CD8-positive, alpha-beta memory T cell (primary cell): ENCODE measurements at regions not wholly inside any gene's neighbourhood (a gene's known extent, or its start where the extent isn't known, plus 50 kb on each side); places are given as distances from the start of the nearest gene placed in this dataset.

ENCODE experiments used
- CTCF ChIA-PET: fragments of 350-600 bp; sonication (Branson Sonifier 250); formaldehyde crosslinking; loops from one replicate; lab custom pipeline; 2021; ENCODE audit warnings: antibody characterized with exemption; lab: Charles Lee
- POLR2A ChIA-PET: fragments of 350-600 bp; sonication (Branson Sonifier 250); formaldehyde crosslinking; loops from one replicate; lab custom pipeline; 2021; ENCODE audit warnings: antibody characterized with exemption; lab: Charles Lee
- DNase-seq, 5 donors: peaks; one replicate each; pipeline versions ENCODE4 v3.0.0 to v3.0.0-alpha.2; 2020 to 2022; ENCODE audit warnings: mixed read lengths in 1 of 5
- H3K27ac ChIP-seq: one replicate; pipeline ENCODE4 v1.7.0; 2013; ENCODE audit warnings: low read depth, mild to moderate bottlenecking, low read length, moderate library complexity
- H3K27me3 ChIP-seq: 2 replicates; pipeline ENCODE4 v1.7.0; 2013; ENCODE audit warnings: low read length, mild to moderate bottlenecking; ENCODE audit not compliant: insufficient read depth, poor library complexity, severe bottlenecking
- H3K36me3 ChIP-seq: 2 replicates; pipeline ENCODE4 v1.7.0; 2013; ENCODE audit warnings: mild to moderate bottlenecking, low read length, moderate library complexity; ENCODE audit not compliant: insufficient read depth
- H3K4me1 ChIP-seq: 2 replicates; pipeline ENCODE4 v1.7.0; 2013; ENCODE audit warnings: mild to moderate bottlenecking, low read length, moderate library complexity; ENCODE audit not compliant: insufficient read depth
- H3K4me3 ChIP-seq: 2 replicates; pipeline ENCODE4 v1.7.0; 2013; ENCODE audit warnings: mild to moderate bottlenecking, low read length
- H3K9me3 ChIP-seq: 2 replicates; pipeline ENCODE4 v1.7.0; 2013; ENCODE audit warnings: mild to moderate bottlenecking, low read length
- H3K27ac Mint-ChIP-seq, 8 donors: one replicate each; pipeline ENCODE4 v1.8.0; 2020 to 2021; ENCODE audit warnings: mixed read lengths in 8 of 8, mild to moderate bottlenecking in 6 of 8, inconsistent platforms in 3 of 8, moderate library complexity in 3 of 8
- H3K27me3 Mint-ChIP-seq, 2 donors: one replicate each; pipeline ENCODE4 v1.8.0; 2020 to 2021; ENCODE audit warnings: mixed read lengths in 2 of 2, mild to moderate bottlenecking in 1 of 2, moderate library complexity in 1 of 2
- H3K36me3 Mint-ChIP-seq, 3 donors: one replicate each; pipeline ENCODE4 v1.8.0; 2020 to 2021; ENCODE audit warnings: mixed read lengths in 3 of 3, inconsistent platforms in 1 of 3, mild to moderate bottlenecking in 1 of 3
- H3K4me1 Mint-ChIP-seq, 3 donors: one replicate each; pipeline ENCODE4 v1.8.0; 2020 to 2021; ENCODE audit warnings: mixed read lengths in 3 of 3, inconsistent platforms in 1 of 3, mild to moderate bottlenecking in 1 of 3
- H3K4me3 Mint-ChIP-seq, 7 donors: one replicate each; pipeline ENCODE4 v1.8.0; 2020 to 2021; ENCODE audit warnings: mixed read lengths in 7 of 7, mild to moderate bottlenecking in 6 of 7, moderate library complexity in 4 of 7, inconsistent platforms in 2 of 7
- H3K9me3 Mint-ChIP-seq, 5 donors: one replicate each; pipeline ENCODE4 v1.8.0; 2020 to 2022; ENCODE audit warnings: mixed read lengths in 5 of 5, mild to moderate bottlenecking in 3 of 5, moderate library complexity in 2 of 5, inconsistent platforms in 1 of 5

DNA sequence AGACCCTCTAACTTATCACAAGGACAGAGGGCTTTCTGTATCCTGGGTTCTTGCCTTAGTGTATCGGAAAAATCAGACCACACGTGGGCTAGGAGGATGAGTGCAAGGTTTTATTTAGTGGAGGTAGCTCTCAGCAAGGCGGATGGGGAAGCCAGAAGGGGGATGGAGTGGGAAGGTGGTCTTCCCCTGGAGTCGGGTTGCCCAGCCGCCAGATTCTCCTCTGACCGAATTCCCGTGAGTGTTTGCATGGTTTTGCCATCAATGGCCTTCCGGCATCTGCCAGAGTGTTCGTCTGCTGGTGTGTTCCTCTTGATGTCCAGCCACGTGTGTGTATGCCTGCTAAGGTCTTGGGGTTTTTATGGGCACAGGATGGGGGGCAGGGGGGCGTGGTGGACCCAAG, 1335.1 kb upstream of the SPRY2 start:
- DNase-seq: no peak
- no peaks in the 10 kb centered on the region for H3K36me3 ChIP-seq
- Mint-ChIP-seq H3K4me1 (no peaks in the 10 kb centered on the region), H3K36me3 (no peaks in the 10 kb centered on the region), H3K27me3 (no peaks in the 10 kb centered on the region), H3K9me3 (peaks cover 2 to 40% (median 6%) of the 10 kb centered on the region in 5 donors), H3K27ac (no peak overlapping the region), H3K4me3 (no peak overlapping the region)
- no peaks in the 10 kb centered on the region for H3K27me3 ChIP-seq
- H3K4me1 ChIP-seq: no peaks in the 10 kb centered on the region
- ChIA-PET POLR2A (no interaction called here), CTCF (no interaction called here)
- H3K27ac ChIP-seq: no peak overlapping the region
- no peaks in the 10 kb centered on the region for H3K9me3 ChIP-seq
- H3K4me3 ChIP-seq: no peak overlapping the region

DNA sequence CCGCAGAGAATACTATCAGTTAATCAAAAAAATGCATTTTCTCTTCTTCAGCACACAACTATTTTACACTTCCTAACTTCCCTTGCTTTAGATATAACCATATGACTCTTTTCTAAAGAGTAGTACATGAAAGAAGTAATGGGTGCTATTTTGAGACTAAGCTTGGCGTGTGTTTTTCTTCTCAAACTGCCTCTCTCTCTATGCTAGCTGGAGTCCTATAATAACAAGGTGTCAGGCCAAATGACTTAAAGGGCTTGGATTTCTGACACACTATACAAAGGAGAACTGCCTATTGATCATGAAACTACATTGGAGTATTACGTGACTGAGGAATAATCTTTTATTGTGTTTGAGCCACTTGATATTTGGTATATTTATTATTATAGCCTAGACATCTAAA, 1330.1 kb upstream of the SPRY2 start:
- Histone ChIP-seq H3K4me3 (no peak overlapping the region), H3K27me3 (no peaks in the 10 kb centered on the region), H3K9me3 (no peaks in the 10 kb centered on the region), H3K27ac (no peak overlapping the region), H3K36me3 (no peaks in the 10 kb centered on the region), H3K4me1 (no peaks in the 10 kb centered on the region)
- H3K4me1 Mint-ChIP-seq: no peaks in the 10 kb centered on the region
- ChIA-PET POLR2A (no interaction called here), CTCF (no interaction called here)
- no peaks in the 10 kb centered on the region for H3K36me3 Mint-ChIP-seq
- DNase-seq: no peak
- H3K4me3 Mint-ChIP-seq: no peak overlapping the region
- no peaks in the 10 kb centered on the region for H3K27me3 Mint-ChIP-seq
- H3K9me3 Mint-ChIP-seq: peaks cover 0 to 29% (median 2%) of the 10 kb centered on the region in 5 donors
- no peak overlapping the region for H3K27ac Mint-ChIP-seq

DNA sequence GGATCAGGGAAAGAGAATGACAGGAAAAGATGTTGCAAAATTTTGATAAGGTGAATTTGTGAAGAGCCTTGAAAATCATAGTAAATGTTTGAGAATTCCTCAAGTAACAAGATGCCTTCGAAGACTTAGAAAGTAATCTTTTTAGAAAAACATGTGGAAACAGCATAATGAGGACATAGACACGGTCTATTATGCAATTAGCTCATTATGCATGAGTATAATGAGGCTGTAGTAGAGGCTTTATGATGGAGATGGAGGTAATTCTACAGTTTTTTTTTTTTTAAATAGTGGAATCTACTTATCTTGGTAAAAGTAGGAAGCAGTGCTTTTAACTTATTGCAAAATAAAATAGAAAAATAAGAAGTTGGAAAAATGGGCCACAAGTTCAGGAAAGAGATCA, 1329.1 kb upstream of the SPRY2 start:
- H3K27me3 ChIP-seq: no peaks in the 10 kb centered on the region
- CTCF ChIA-PET: no interaction called here
- H3K27ac ChIP-seq: no peak overlapping the region
- H3K36me3 Mint-ChIP-seq: no peaks in the 10 kb centered on the region
- H3K4me3 ChIP-seq: no peak overlapping the region
- H3K36me3 ChIP-seq: no peaks in the 10 kb centered on the region
- H3K27ac Mint-ChIP-seq: no peak overlapping the region
- H3K4me1 ChIP-seq: no peaks in the 10 kb centered on the region
- no peaks in the 10 kb centered on the region for H3K4me1 Mint-ChIP-seq
- POLR2A ChIA-PET: no interaction called here
- H3K9me3 ChIP-seq: no peaks in the 10 kb centered on the region
- H3K9me3 Mint-ChIP-seq: peaks cover 0 to 28% (median 2%) of the 10 kb centered on the region in 5 donors
- H3K27me3 Mint-ChIP-seq: no peaks in the 10 kb centered on the region
- H3K4me3 Mint-ChIP-seq: no peak overlapping the region
- no peak for DNase-seq

DNA sequence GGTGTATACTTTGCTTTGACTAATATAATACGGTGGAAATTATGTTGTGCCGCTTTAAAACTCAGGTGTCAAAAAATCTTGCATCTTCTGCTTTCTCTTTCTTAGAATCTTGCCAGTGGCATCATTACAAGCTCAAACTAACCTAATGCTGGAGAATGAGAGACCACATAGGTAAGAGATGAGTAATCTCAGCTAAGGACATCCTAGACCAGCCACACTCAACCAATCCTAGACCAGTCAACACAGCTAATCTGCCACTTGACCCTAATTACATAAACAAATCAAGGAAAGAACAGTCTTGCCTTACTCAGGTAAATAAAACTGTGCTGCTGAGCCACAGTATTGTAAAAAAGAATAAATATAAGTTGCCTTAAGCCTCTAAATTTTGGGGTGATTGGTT, 1323.9 kb upstream of the SPRY2 start:
- no peaks in the 10 kb centered on the region for H3K4me1 ChIP-seq
- CTCF ChIA-PET: no interaction called here
- POLR2A ChIA-PET: no interaction called here
- no peaks in the 10 kb centered on the region for H3K36me3 ChIP-seq
- H3K4me1 Mint-ChIP-seq: no peaks in the 10 kb centered on the region
- H3K36me3 Mint-ChIP-seq: no peaks in the 10 kb centered on the region
- H3K27ac Mint-ChIP-seq: no peak overlapping the region
- no peaks in the 10 kb centered on the region for H3K27me3 ChIP-seq
- H3K27ac ChIP-seq: no peak overlapping the region
- H3K4me3 ChIP-seq: no peak overlapping the region
- no peaks in the 10 kb centered on the region for H3K9me3 ChIP-seq
- DNase-seq: no peak
- no peaks in the 10 kb centered on the region for H3K27me3 Mint-ChIP-seq
- H3K4me3 Mint-ChIP-seq: no peak overlapping the region
- H3K9me3 Mint-ChIP-seq: peaks cover 0 to 20% (median 9%) of the 10 kb centered on the region in 5 donors

DNA sequence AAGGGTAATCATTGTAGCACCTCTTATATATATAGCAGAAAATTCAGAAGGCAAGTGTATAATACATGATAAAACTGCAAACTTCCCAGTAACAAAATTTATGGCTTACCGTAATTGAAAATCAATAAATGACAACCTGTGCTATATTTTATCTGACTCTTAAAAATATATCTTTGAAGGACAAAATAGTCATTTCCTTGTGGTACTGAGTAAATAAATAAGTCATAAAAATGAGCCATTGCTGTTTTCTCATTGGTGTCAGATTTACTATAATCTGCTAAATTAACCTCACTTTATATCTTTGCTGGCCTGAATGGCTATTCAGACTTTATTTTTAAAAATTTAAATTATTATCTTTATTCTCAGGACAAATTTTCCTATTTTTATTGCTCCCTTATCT, 1319.1 kb upstream of the SPRY2 start:
- Histone ChIP-seq H3K4me1 (no peaks in the 10 kb centered on the region), H3K9me3 (peaks cover 7% of the 10 kb centered on the region), H3K36me3 (no peaks in the 10 kb centered on the region), H3K27me3 (no peaks in the 10 kb centered on the region), H3K27ac (no peak overlapping the region), H3K4me3 (no peak overlapping the region)
- no peak overlapping the region for H3K4me3 Mint-ChIP-seq
- POLR2A ChIA-PET: no interaction called here
- CTCF ChIA-PET: no interaction called here
- no peaks in the 10 kb centered on the region for H3K4me1 Mint-ChIP-seq
- H3K36me3 Mint-ChIP-seq: no peaks in the 10 kb centered on the region
- H3K27me3 Mint-ChIP-seq: no peaks in the 10 kb centered on the region
- H3K9me3 Mint-ChIP-seq: peaks cover 3 to 28% (median 20%) of the 10 kb centered on the region in 5 donors
- DNase-seq: no peak
- no peak overlapping the region for H3K27ac Mint-ChIP-seq

DNA sequence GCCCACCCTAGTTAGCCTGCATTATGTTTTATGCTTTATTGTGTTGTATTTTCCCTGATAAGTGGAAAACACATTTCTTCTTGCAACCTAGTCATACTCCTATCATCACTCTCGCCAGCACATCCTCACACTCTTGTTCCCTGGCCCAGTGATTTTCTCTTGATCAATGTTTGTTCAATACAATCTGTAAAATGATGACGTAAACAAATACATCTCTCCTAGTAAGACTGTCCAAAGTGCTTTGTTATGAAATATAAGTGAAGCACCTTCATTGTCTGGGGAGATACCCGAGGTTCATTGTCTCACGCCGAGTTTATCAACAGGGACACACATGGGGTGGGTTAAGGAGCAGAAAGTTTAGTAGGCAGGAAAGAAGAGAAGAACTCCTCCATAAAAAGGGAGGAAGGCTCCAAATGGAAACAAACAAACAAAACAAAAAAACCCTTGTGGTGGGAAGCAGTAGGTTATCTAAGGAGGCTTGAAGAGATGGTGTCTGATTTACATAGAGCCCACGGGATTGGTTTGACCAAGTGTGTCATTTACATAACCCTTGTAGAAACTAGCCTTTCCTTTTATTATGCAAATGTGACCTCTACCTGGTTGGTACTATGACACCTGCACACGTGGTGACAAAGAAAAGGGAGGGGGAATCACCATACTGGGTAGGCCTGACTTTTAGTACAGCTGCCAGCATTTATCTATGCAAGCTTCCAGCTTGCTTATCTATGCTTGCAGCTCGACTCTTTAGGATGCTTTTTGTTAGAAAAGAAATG, 1317.9 kb upstream of the SPRY2 start:
- Histone ChIP-seq H3K9me3 (peaks cover 7% of the 10 kb centered on the region), H3K27me3 (no peaks in the 10 kb centered on the region), H3K4me3 (no peak overlapping the region), H3K4me1 (no peaks in the 10 kb centered on the region), H3K36me3 (no peaks in the 10 kb centered on the region), H3K27ac (no peak overlapping the region)
- H3K36me3 Mint-ChIP-seq: no peaks in the 10 kb centered on the region
- CTCF ChIA-PET: no interaction called here
- POLR2A ChIA-PET: no interaction called here
- DNase-seq: no peak
- H3K4me1 Mint-ChIP-seq: no peaks in the 10 kb centered on the region
- H3K27ac Mint-ChIP-seq: no peak overlapping the region
- H3K27me3 Mint-ChIP-seq: no peaks in the 10 kb centered on the region
- H3K9me3 Mint-ChIP-seq: peaks cover 2 to 28% (median 18%) of the 10 kb centered on the region in 5 donors
- H3K4me3 Mint-ChIP-seq: no peak overlapping the region

DNA sequence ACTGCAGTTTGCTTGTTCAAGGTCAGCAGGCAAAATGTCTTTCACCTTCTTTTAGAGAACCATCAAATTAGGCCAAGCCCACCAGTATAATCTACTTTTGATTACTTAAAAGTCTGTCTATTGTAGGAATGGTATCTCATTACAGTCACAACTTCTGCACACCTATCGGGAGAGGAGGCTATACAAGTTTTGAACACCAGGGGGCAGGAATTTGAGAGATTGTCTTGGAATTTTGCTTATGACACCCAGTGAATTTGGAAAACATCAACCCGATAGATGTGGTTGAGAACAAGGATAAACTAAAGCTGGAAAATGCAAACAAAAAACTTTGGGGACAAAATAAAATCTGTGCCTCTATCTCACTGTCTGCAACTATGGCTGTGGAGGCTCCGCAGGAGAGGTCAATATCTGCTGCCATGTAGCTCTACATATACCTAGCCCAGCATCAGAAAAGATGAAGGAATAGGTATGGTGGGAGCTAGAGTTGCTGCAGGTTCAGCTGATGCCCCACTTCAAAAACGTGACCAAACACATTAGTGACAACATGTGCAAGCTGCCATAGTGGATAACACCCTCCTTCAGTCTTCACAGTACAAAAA, 1299.2 kb upstream of the SPRY2 start:
- H3K4me1 ChIP-seq: no peaks in the 10 kb centered on the region
- no peaks in the 10 kb centered on the region for H3K27me3 ChIP-seq
- H3K36me3 ChIP-seq: no peaks in the 10 kb centered on the region
- H3K9me3 ChIP-seq: no peaks in the 10 kb centered on the region
- H3K27ac ChIP-seq: no peak overlapping the region
- POLR2A ChIA-PET: no interaction called here
- CTCF ChIA-PET: no interaction called here
- H3K36me3 Mint-ChIP-seq: no peaks in the 10 kb centered on the region
- H3K4me1 Mint-ChIP-seq: no peaks in the 10 kb centered on the region
- DNase-seq: no peak
- H3K27ac Mint-ChIP-seq: no peak overlapping the region
- H3K9me3 Mint-ChIP-seq: peaks cover 2 to 33% (median 5%) of the 10 kb centered on the region in 5 donors
- no peak overlapping the region for H3K4me3 ChIP-seq
- H3K4me3 Mint-ChIP-seq: no peak overlapping the region
- no peaks in the 10 kb centered on the region for H3K27me3 Mint-ChIP-seq

DNA sequence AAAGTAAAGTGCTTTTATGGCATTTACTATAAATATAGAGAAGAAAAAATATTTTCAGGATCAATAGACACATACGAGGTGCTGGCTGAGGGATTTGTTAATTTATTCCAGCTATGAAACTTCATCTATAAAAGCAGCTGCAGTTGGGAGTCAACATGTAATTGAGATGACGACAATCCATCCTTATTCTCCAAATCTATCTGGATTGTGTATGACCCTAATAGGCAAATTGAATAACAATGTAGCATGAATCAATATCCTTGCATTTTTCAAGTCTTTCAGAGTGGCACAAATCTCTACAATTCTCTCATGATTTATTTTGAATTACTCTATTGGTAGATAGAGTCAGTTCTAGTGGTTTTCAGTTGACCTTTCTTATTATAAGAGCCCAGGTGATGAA, 1296.5 kb upstream of the SPRY2 start:
- H3K9me3 ChIP-seq: no peaks in the 10 kb centered on the region
- CTCF ChIA-PET: no interaction called here
- no peak for DNase-seq
- Mint-ChIP-seq H3K4me1 (no peaks in the 10 kb centered on the region), H3K27ac (no peak overlapping the region), H3K27me3 (no peaks in the 10 kb centered on the region), H3K4me3 (no peak overlapping the region), H3K9me3 (peaks cover 1 to 30% (median 3%) of the 10 kb centered on the region in 5 donors), H3K36me3 (no peaks in the 10 kb centered on the region)
- H3K4me3 ChIP-seq: no peak overlapping the region
- H3K27me3 ChIP-seq: no peaks in the 10 kb centered on the region
- no peak overlapping the region for H3K27ac ChIP-seq
- H3K4me1 ChIP-seq: no peaks in the 10 kb centered on the region
- POLR2A ChIA-PET: no interaction called here
- no peaks in the 10 kb centered on the region for H3K36me3 ChIP-seq
